RWPE2 (cell line): ENCODE measurements at regions not wholly inside any gene's neighbourhood (a gene's known extent, or its start where the extent isn't known, plus 50 kb on each side); places are given as distances from the start of the nearest gene placed in this dataset.

ENCODE experiments used
- ATAC-seq: fragments of 200-7000 bp; cut with Tn5 transposase; 3 replicates; pipeline ENCODE4 v1.9.1; 2021; ENCODE audit warnings: low read depth
- DNase-seq: peaks from one replicate; pipeline ENCODE4 v3.0.0-alpha.2; 2020; ENCODE audit warnings: low spot score
- H3K27ac ChIP-seq: fragments of 450-650 bp; 2 replicates; pipeline ENCODE4 v1.5.1; 2017; ENCODE audit warnings: mild to moderate bottlenecking; ENCODE audit not compliant: poor library complexity, severe bottlenecking
- H3K27me3 ChIP-seq: fragments of 250-450 bp; sonication (Bioruptor Pico); 2 replicates; pipeline ENCODE4 v1.5.1; 2021; ENCODE audit warnings: mild to moderate bottlenecking, moderate library complexity; ENCODE audit not compliant: insufficient read depth, poor library complexity, severe bottlenecking
- H3K36me3 ChIP-seq: fragments of 250-450 bp; sonication (Bioruptor Pico); 2 replicates; pipeline ENCODE4 v1.5.1; 2020; ENCODE audit warnings: low read depth, mild to moderate bottlenecking, moderate library complexity
- H3K4me1 ChIP-seq: fragments of 250-450 bp; sonication (Bioruptor Pico); 2 replicates; pipeline ENCODE4 v1.5.1; 2021; ENCODE audit warnings: mild to moderate bottlenecking, moderate library complexity; ENCODE audit not compliant: insufficient read depth, poor library complexity, severe bottlenecking
- H3K4me3 ChIP-seq: fragments of 250-450 bp; sonication (Bioruptor Pico); 2 replicates; pipeline ENCODE4 v1.5.1; 2021; ENCODE audit warnings: mild to moderate bottlenecking, moderate library complexity; ENCODE audit not compliant: severe bottlenecking
- H3K9me3 ChIP-seq: fragments of 250-450 bp; sonication (Bioruptor Pico); 2 replicates; pipeline ENCODE4 v1.5.1; 2021; ENCODE audit warnings: mild to moderate bottlenecking, moderate library complexity; ENCODE audit not compliant: severe bottlenecking
- CTCF ChIP-seq: fragments of 450-650 bp; IDR thresholded peaks from one replicate; pipeline ENCODE4 v1.5.1; 2017; ENCODE audit warnings: mild to moderate bottlenecking, moderate library complexity; ENCODE audit not compliant: poor library complexity, severe bottlenecking

GRCh38 chr21:35150562-35151226 is 101.6 kb upstream of the RUNX1 start:
- H3K36me3 ChIP-seq, result no peaks in the 10 kb centered on the region
- no peak overlapping the region for H3K4me3 ChIP-seq
- no peak for DNase-seq
- no peak for TF ChIP-seq CTCF
- H3K27me3 ChIP-seq, result no peaks in the 10 kb centered on the region
- no peak for ATAC-seq
- H3K9me3 ChIP-seq, result no peaks in the 10 kb centered on the region
- peak overlapping the region; percentile 76 for H3K27ac ChIP-seq
- peaks cover 50% of the 10 kb centered on the region for H3K4me1 ChIP-seq

- DNase-seq, result no peak
- Histone ChIP-seq H3K27ac (peak overlapping the region; percentile 76), H3K4me3 (no peak overlapping the region), H3K36me3 (no peaks in the 10 kb centered on the region), H3K9me3 (no peaks in the 10 kb centered on the region), H3K4me1 (peaks cover 51% of the 10 kb centered on the region), H3K27me3 (no peaks in the 10 kb centered on the region)
- ATAC-seq, result peak; percentile 82
- no peak for TF ChIP-seq CTCF
These were observed 100.6 kb upstream of the RUNX1 start for GRCh38 chr21:35149698-35150097.

GRCh38 chr21:35147439-35147838 is 98.3 kb upstream of the RUNX1 start:
- peak; percentile 55 for ATAC-seq

GRCh38 chr21:35145626-35146233 is 96.6 kb upstream of the RUNX1 start:
- H3K27me3 ChIP-seq, result no peaks in the 10 kb centered on the region
- ATAC-seq (no peak), DNase-seq (no peak)
- no peak overlapping the region for H3K4me3 ChIP-seq
- H3K9me3 ChIP-seq, result no peaks in the 10 kb centered on the region
- peak overlapping the region; percentile 76 for H3K27ac ChIP-seq
- peaks cover 47% of the 10 kb centered on the region for H3K4me1 ChIP-seq
- H3K36me3 ChIP-seq, result no peaks in the 10 kb centered on the region
- TF ChIP-seq CTCF, result no peak

More at GRCh38 chr21:35147439-35147838, 98.3 kb upstream of the RUNX1 start:
- H3K4me1 ChIP-seq, result peaks cover 51% of the 10 kb centered on the region
- no peak for DNase-seq
- TF ChIP-seq CTCF, result no peak
- no peaks in the 10 kb centered on the region for H3K27me3 ChIP-seq
- H3K36me3 ChIP-seq, result no peaks in the 10 kb centered on the region
- no peaks in the 10 kb centered on the region for H3K9me3 ChIP-seq
- H3K27ac ChIP-seq, result peak overlapping the region; percentile 76
- no peak overlapping the region for H3K4me3 ChIP-seq

GRCh38 chr21:35144978-35145377 is 95.9 kb upstream of the RUNX1 start:
- Histone ChIP-seq H3K4me1 (peaks cover 41% of the 10 kb centered on the region), H3K36me3 (no peaks in the 10 kb centered on the region), H3K9me3 (no peaks in the 10 kb centered on the region), H3K27ac (no peak overlapping the region), H3K27me3 (no peaks in the 10 kb centered on the region), H3K4me3 (no peak overlapping the region)
- DNase-seq, result no peak
- no peak for ATAC-seq
- no peak for TF ChIP-seq CTCF
